ENCODE measurements at regions not wholly inside any gene's neighbourhood (a gene's known extent, or its start where the extent isn't known, plus 50 kb on each side); places are given as distances from the start of the nearest gene placed in this dataset.

GRCh38 chr14:58752289-58752688, 114.5 kb downstream of the DACT1 start:
- Histone ChIP-seq H3K9me1 (ENCODE audit: control insufficient read depth, extremely low read depth, insufficient read depth, low read length) (no peaks in the 10 kb centered on the region), H3K27me3 (ENCODE audit: control insufficient read depth, extremely low read depth, insufficient read depth, low read length) (no peaks in the 10 kb centered on the region), H3K27ac (ENCODE audit: control insufficient read depth, insufficient read depth, low read length) (no peak overlapping the region), H3K9me3 (ENCODE audit: control insufficient read depth, low read depth, low read length) (no peaks in the 10 kb centered on the region), H3K4me2 (ENCODE audit: control insufficient read depth, extremely low read depth, insufficient read depth, low read depth, low read length) (peak overlapping the region; percentile 77), H3K4me3 (ENCODE audit: control insufficient read depth in 2 of 3, extremely low read depth in 1 of 3, insufficient read depth in 2 of 3, low read depth in 1 of 3, low read length in 3 of 3) (peak overlapping the region in 1 of 3 experiments; percentile 32), H3K79me2 (ENCODE audit: control insufficient read depth, insufficient read depth, low read length) (no peaks in the 10 kb centered on the region), H2AFZ (ENCODE audit: control insufficient read depth, low read length) (no peak overlapping the region), H4K20me1 (ENCODE audit: control insufficient read depth, extremely low read depth, insufficient read depth, low read length) (no peaks in the 10 kb centered on the region), H3K4me1 (ENCODE audit: control insufficient read depth, extremely low read depth, insufficient read depth, low read length) (peaks cover 12% of the 10 kb centered on the region), H3K9ac (ENCODE audit: control insufficient read depth, extremely low read depth, insufficient read depth, low read length) (no peak overlapping the region), H3K36me3 (ENCODE audit: control insufficient read depth in 2 of 2, extremely low read depth in 1 of 2, insufficient read depth in 2 of 2, low read length in 2 of 2) (no peaks in the 10 kb centered on the region)
- DNase-seq (ENCODE audit: low read depth, low spot score) = no peak
- FAIRE-seq = no peak
- TF ChIP-seq EZH2 (IDR thresholded peaks at IDR 0.05; ENCODE audit: low read length) = no peak
- TF ChIP-seq CTCF (optimal IDR thresholded peaks at IDR 0.05 in 1 of 3, IDR thresholded peaks at IDR 0.05 in 1 of 3, conservative IDR thresholded peaks at IDR 0.05 in 1 of 3; ENCODE audit: extremely low read depth in 1 of 3, insufficient read depth in 2 of 3, low read length in 3 of 3) = no peak
- dilution Hi-C loops (cut with MboI; ENCODE audit: extremely low pct_ligation_motif_present, low sequenced_read_pairs) = no loop called here

- H3K4me3 ChIP-seq (ENCODE audit: control insufficient read depth in 2 of 3, extremely low read depth in 1 of 3, insufficient read depth in 2 of 3, low read depth in 1 of 3, low read length in 3 of 3) = peak overlapping the region in 1 of 3 experiments; percentile 32
- peak overlapping the region; percentile 86 for H2AFZ ChIP-seq (ENCODE audit: control insufficient read depth, low read length)
- peaks cover 12% of the 10 kb centered on the region for H3K4me1 ChIP-seq (ENCODE audit: control insufficient read depth, extremely low read depth, insufficient read depth, low read length)
- H4K20me1 ChIP-seq (ENCODE audit: control insufficient read depth, extremely low read depth, insufficient read depth, low read length) = no peaks in the 10 kb centered on the region
- no peak overlapping the region for H3K27ac ChIP-seq (ENCODE audit: control insufficient read depth, insufficient read depth, low read length)
- H3K9me1 ChIP-seq (ENCODE audit: control insufficient read depth, extremely low read depth, insufficient read depth, low read length) = no peaks in the 10 kb centered on the region
- no peaks in the 10 kb centered on the region for H3K9me3 ChIP-seq (ENCODE audit: control insufficient read depth, low read depth, low read length)
- H3K27me3 ChIP-seq (ENCODE audit: control insufficient read depth, extremely low read depth, insufficient read depth, low read length) = no peaks in the 10 kb centered on the region
- DNase-seq (ENCODE audit: low read depth, low spot score) (no peak), FAIRE-seq (peak; percentile 34)
- dilution Hi-C loops (cut with MboI; ENCODE audit: extremely low pct_ligation_motif_present, low sequenced_read_pairs) = no loop called here
- peak overlapping the region; percentile 77 for H3K4me2 ChIP-seq (ENCODE audit: control insufficient read depth, extremely low read depth, insufficient read depth, low read depth, low read length)
- no peaks in the 10 kb centered on the region for H3K36me3 ChIP-seq (ENCODE audit: control insufficient read depth in 2 of 2, extremely low read depth in 1 of 2, insufficient read depth in 2 of 2, low read length in 2 of 2)
- H3K9ac ChIP-seq (ENCODE audit: control insufficient read depth, extremely low read depth, insufficient read depth, low read length) = peak overlapping the region; percentile 28
- H3K79me2 ChIP-seq (ENCODE audit: control insufficient read depth, insufficient read depth, low read length) = no peaks in the 10 kb centered on the region
- no peak for TF ChIP-seq EZH2 (IDR thresholded peaks at IDR 0.05; ENCODE audit: low read length)
- TF ChIP-seq CTCF (optimal IDR thresholded peaks at IDR 0.05 in 1 of 3, IDR thresholded peaks at IDR 0.05 in 1 of 3, conservative IDR thresholded peaks at IDR 0.05 in 1 of 3; ENCODE audit: extremely low read depth in 1 of 3, insufficient read depth in 2 of 3, low read length in 3 of 3) = no peak
Observed at GRCh38 chr14:58752771-58753201, 115.0 kb downstream of the DACT1 start.

All from keratinocyte (primary cell).